ENCODE measurements at regions not wholly inside any gene's neighbourhood (a gene's known extent, or its start where the extent isn't known, plus 50 kb on each side); places are given as distances from the start of the nearest gene placed in this dataset.

DNA sequence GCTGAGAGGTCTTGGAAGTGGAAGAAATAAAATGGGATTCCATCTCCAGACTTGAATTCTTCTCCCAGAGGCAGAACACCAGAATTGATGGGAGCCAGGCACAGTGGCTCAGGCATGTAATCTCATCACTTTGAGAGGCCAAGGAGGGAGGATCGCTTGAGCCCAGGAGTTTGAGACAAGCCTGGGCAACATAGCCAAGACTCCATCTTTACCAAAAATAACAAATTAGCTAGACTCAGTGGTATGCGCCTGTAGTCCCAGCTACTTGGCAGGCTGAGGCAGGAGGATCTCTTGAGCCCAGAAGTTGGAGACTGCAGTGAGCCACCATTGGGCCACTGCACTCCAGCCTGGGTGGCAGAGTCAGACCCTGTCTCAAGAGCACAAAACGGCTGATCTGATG is 144.3 kb downstream of the C1D start:
- TF ChIP-seq, protein P1, sequence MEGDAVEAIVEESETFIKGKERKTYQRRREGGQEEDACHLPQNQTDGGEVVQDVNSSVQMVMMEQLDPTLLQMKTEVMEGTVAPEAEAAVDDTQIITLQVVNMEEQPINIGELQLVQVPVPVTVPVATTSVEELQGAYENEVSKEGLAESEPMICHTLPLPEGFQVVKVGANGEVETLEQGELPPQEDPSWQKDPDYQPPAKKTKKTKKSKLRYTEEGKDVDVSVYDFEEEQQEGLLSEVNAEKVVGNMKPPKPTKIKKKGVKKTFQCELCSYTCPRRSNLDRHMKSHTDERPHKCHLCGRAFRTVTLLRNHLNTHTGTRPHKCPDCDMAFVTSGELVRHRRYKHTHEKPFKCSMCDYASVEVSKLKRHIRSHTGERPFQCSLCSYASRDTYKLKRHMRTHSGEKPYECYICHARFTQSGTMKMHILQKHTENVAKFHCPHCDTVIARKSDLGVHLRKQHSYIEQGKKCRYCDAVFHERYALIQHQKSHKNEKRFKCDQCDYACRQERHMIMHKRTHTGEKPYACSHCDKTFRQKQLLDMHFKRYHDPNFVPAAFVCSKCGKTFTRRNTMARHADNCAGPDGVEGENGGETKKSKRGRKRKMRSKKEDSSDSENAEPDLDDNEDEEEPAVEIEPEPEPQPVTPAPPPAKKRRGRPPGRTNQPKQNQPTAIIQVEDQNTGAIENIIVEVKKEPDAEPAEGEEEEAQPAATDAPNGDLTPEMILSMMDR (IDR thresholded peaks at IDR 0.05; ENCODE audit: low read depth, low read length, missing control alignments): no peak
- no peak overlapping the region for H3K4me3 ChIP-seq (replicated peaks; ENCODE audit: low read depth, low read length)

DNA sequence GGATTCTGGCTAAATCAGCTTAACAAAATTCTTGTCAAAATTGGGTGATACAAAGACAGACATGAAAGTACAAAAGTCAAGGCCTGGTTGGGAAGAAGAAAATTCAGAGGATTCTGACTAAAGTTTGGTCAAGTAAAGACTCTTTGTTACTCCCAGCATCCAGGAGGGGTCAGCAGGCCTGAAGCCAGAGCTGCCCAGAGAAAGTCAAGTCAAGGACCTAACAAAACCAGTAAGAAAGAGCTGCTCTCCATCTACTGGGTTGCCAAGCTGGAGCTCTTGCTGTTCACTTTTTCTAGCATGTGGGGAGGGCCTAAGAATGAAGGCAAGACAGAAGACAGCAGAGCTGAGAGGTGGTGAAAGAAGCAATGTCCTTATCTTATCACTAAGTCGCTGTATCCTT is 143.3 kb downstream of the C1D start:
- no peak for DNase-seq (ENCODE audit: extremely low read depth, low read depth)
- no peak overlapping the region for H3K4me3 ChIP-seq (replicated peaks; ENCODE audit: low read depth, low read length)
- TF ChIP-seq, protein P1 (IDR thresholded peaks at IDR 0.05; ENCODE audit: low read depth, low read length, missing control alignments): no peak

More for the DNA sequence above, 144.3 kb downstream of the C1D start:
- DNase-seq (ENCODE audit: extremely low read depth, low read depth): no peak

DNA sequence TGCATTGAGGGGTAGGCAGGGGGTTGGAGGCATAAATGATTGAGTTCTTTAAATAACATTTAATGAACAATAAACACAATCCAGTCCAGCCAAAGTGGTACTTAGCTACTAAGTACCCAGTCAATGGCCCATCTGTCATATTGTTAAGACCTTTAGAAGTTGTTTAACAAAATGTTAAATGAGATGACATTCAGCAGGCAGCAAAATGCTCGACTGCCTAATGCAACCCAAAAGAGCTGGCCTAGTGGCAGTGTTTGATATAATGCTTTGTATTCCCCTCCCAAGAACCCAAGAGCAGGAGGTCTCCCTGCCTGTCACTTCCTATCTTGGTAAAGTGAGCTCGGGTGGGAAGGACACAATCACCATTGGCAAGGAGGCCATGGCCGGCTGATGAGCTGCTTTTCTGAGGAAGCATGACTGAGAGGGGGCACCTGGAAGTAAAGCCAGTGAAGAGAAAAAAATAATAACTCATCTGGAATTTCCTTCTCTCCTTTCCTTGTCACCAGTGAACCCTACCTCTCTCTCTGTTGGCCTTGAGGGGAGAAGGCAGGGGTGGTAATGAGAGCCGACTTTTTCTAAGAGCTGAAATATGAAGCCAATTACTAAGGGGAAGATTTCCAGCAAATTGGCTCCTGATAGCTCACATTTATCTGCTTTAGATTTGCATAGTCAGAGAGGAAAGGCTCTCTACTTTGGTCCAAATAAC is 140.6 kb downstream of the C1D start:
- TF ChIP-seq, protein P1 (IDR thresholded peaks at IDR 0.05; ENCODE audit: low read depth, low read length, missing control alignments): no peak
- DNase-seq (ENCODE audit: extremely low read depth, low read depth): no peak
- no peak overlapping the region for H3K4me3 ChIP-seq (replicated peaks; ENCODE audit: low read depth, low read length)

DNA sequence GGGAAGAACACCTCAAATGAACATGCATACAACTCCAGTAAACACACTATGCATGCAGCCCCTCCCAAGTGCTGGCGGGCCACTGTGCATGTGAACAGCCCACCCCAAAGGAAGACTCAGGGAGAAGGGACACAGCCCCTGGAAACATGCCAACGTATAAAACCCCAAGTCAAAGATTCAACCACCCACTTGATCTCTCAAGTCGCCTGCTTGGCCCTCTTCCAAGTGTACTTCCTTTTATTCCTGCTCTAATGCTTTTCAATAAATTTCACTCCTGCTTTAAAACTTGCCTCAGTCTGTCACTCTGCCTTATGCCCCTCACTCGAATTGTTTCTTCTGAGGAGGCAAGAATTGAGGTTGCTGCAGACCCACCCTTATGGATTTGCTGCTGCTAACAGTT is 139.1 kb downstream of the C1D start:
- TF ChIP-seq, protein P1 (IDR thresholded peaks at IDR 0.05; ENCODE audit: low read depth, low read length, missing control alignments): no peak
- no peak overlapping the region for H3K4me3 ChIP-seq (replicated peaks; ENCODE audit: low read depth, low read length)
- DNase-seq (ENCODE audit: extremely low read depth, low read depth): no peak

DNA sequence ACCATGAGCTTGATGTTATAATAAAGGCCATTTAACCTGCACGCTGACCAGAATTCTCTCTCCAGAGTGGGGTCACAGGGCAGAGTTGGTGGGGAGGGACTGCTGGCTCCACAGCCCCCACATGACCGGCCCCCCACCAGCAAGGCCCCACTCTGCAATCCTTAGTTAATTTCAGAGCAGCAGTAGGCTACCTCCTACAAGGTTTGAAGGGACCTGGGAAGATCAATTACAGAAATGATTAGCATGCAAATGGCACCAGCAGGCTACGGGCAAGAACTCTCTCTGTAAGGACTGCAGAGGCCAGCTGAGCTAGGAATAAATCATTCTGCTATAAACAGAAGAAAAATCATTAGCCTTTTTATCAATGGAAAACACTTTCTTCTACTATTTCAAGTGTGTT is 135.3 kb downstream of the C1D start:
- TF ChIP-seq, protein P1 (IDR thresholded peaks at IDR 0.05; ENCODE audit: low read depth, low read length, missing control alignments): no peak
- H3K4me3 ChIP-seq (replicated peaks; ENCODE audit: low read depth, low read length): no peak overlapping the region

DNA sequence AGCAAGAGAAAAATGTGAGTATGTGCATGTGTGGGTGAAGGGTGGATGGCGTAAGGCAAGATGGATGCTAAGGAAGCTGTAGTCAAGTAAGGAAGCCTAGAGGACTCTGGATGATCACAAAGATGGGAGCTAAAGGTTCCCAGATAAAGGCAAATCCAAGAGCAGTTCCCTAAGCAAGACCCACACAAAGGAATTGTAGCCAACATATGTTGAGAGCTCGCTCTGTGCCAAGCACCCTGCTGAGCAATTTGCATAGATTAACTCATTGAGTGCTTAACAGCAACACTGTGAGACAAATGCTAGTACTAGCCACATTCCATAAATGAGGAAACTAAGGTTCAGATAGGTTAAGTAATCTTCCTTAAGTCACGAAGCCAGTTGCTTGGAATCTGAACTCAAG is 132.6 kb downstream of the C1D start:
- no peak overlapping the region for H3K4me3 ChIP-seq (replicated peaks; ENCODE audit: low read depth, low read length)
- DNase-seq (ENCODE audit: extremely low read depth, low read depth): no peak
- TF ChIP-seq, protein P1 (IDR thresholded peaks at IDR 0.05; ENCODE audit: low read depth, low read length, missing control alignments): no peak

More for the DNA sequence above, 135.3 kb downstream of the C1D start:
- DNase-seq (ENCODE audit: extremely low read depth, low read depth): no peak

DNA sequence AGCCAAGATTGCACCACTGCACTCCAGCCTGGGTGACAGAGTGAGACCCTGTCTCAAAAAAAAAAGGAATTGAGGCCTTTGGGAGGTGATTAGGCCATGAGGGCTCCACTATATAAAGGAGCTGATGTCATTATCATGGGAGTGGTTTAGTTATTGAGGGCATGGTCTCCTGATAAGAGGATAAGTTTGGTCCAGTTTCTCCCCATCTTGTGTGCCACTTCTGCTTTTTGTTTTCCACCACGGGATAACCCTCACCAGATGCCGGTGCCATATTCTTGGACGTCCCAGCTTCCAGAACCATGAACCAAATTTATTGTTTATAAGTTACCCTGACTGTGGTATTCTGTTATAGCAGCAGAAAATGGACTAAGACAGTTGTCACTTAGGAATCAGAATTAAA is 125.8 kb downstream of the C1D start:
- TF ChIP-seq, protein P1 (IDR thresholded peaks at IDR 0.05; ENCODE audit: low read depth, low read length, missing control alignments): no peak
- no peak for DNase-seq (ENCODE audit: extremely low read depth, low read depth)

More for the DNA sequence above, 125.8 kb downstream of the C1D start:
- H3K4me3 ChIP-seq (replicated peaks; ENCODE audit: low read depth, low read length): no peak overlapping the region

Measured in HFF-Myc (cell line).